H54 (cell line): ENCODE measurements at regions not wholly inside any gene's neighbourhood (a gene's known extent, or its start where the extent isn't known, plus 50 kb on each side); places are given as distances from the start of the nearest gene placed in this dataset.

ENCODE experiments used
- DNase-seq: peaks from one replicate; pipeline ENCODE4 v3.0.0; 2011; ENCODE audit warnings: low spot score, mixed read lengths; ENCODE audit not compliant: insufficient read length
- FAIRE-seq: peaks from 3 replicates; lab custom pipeline; 2011; peaks lifted over from hg19 to GRCh38; lab: Jason Lieb, UNC
- POLR2A ChIP-seq: IDR thresholded peaks from 2 replicates; pipeline ENCODE4 v1.6.1; 2011; ENCODE audit warnings: low read depth, mild to moderate bottlenecking, low read length

DNA sequence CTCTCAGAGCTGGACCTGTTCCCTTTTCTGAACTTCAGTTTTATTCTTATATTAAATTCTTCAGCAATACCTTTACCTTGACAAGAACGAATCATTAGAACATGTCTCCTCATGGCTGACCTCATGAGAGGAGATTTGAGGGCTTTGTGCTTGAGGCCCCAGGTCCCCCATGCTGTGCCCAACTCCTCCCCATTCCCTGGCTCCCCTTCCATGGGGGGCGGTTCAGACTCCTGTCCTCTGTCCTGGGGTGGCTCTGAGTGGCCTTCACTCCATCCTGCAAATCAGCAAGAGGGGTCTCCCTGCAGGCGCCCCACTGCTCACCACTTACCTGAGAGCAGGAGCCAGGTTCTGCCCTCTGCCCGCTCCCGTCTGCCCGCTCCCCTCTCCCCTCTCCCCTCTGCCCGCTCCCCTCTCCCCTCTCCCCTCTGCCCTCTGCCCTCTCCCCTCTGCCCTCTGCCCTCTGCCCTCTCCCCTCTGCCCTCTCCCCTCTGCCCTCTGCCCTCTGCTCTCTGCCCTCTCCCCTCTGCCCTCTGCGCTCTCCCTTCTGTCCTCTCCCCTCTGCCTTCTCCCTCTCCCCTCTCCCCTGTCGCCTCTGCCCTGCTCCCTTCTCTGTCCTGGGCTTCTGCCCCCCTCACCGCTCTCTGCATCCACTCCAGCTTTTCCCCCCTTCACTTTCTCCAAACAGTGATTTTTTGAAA, 98.7 kb upstream of the ALKAL2 start:
- FAIRE-seq, result no peak
- TF ChIP-seq POLR2A, result no peak
- DNase-seq, result no peak

DNA sequence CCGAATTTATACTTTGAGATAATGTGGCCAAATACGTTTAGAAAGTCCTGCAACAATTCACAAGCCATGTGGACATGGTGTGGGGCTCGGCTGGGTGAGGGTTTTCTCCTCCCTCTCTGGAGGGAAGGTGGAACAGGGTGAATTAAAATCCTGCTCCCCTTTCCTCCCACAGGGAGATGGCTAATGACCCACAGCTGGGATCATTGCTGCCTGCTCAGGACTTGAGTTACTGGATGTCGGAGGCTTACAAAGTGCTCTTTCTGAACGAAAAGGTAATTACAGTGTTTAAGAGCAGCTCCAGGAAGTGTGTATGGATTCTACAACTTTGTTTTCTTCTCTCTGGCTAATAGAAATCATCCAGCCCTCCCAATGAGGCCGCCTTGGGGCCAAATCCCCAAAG, 97.9 kb upstream of the ALKAL2 start:
- FAIRE-seq, result no peak
- DNase-seq, result no peak
- no peak for TF ChIP-seq POLR2A

DNA sequence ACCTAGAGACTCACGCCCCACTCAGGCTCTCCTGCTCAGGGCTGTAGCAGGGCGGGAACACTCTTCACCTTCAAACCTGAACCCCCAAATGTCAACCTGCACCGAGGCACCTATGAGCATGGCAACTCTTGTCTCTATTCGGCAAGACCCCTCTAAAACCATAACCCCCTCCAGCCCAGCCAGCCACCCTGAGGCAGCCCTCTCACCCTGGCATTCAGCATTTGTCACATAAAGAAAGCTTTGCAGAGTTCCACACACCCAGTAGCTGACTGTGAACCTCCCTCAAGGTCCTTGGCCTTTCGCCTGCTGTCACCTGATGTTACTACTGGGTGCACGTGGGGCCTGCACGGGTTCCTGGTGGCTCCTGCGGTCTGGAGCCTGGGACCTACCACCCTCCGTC, 97.2 kb upstream of the ALKAL2 start:
- DNase-seq (no peak), FAIRE-seq (no peak)
- no peak for TF ChIP-seq POLR2A

DNA sequence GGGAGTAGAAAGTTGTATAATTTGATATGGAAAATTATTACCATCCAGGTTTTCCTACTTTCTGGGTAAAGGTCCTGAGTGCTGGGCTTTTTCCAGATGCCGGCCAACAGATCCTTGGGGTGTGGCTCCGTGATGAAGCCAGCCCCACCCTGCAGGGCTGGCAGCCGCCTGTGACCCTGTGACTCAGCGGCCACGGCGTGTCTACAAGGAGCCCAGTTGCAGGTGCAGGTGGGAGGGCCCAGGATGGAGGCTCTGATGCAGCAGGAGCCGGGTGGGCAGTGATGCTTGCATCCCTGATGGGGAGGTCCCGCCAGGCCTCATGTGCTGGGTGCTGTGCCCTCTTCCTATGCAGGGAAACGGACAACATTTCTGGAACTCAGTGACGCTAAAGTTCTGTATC, 96.0 kb upstream of the ALKAL2 start:
- peak; percentile 28 for DNase-seq
- TF ChIP-seq POLR2A, result no peak
- no peak for FAIRE-seq

DNA sequence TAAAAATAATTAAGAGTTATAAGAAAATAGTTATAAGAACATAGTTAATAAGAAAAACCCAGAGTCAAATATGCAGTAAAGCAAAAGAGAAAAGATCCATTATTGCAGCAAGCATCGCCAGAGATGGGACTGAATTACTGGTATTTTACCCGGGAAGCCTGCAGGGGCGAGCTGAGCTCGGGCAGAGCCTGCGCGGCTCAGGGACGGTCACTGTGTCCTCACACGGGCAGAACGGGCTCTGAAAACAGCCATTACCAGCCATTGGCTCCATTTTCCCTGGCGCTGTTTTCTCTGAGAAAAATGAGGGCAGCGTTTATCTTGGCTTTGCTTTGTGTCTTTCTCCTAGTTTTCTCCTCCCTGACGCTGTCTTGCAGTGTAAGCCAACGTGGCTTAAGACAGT, 95.3 kb upstream of the ALKAL2 start:
- FAIRE-seq, result no peak
- no peak for DNase-seq
- TF ChIP-seq POLR2A, result no peak

DNA sequence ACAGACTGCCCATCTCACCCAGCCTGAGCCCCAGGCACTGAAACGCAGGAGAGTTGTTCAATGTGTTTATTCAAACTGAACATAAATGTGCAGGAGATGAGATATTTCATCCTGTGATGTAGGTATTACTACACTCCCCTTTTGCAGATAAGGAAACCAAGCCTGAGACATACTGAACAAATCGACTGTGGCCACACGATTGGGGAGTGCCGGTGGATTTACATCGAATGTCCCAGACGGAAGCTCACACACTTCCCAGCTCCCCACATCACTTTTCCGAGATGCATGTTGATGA, 94.8 kb upstream of the ALKAL2 start:
- DNase-seq (no peak), FAIRE-seq (no peak)
- no peak for TF ChIP-seq POLR2A

DNA sequence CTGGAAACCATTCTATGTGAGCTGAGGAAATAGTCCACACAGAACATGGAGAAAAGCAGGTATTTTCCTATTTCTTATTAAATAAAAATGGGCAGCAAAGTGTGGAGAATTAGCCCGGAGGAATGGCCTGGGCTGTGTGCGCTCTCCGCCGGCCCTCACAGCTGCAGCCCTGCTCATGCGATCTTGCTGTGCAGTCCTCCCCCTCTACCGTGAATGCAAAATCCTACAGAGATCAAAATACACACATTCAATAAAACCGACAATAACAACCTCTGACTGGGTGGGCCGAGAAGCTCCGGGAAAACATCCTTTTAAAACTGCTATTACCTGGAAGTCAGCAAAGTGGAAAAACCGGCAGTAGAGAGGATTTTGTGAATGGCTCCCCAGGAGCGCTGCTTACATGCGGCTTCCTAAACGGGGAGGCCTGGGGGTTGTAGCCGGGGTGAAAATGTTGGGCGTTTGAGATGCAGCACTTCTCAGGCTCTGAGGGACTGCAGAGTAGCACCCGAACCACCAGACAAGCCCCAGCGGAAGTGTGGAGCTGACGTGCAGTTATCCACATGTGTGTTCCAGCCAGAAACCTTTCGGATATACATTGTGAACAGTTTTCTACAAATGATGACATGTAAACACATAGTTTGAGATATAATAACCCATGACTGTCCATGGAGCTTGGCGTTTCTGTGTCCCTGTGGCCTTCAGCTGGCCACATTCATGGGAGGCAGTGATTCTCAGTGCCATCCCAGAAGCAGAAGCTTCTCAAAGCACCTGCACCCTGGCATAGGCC, 94.2 kb upstream of the ALKAL2 start:
- DNase-seq (no peak), FAIRE-seq (no peak)
- TF ChIP-seq POLR2A, result no peak

DNA sequence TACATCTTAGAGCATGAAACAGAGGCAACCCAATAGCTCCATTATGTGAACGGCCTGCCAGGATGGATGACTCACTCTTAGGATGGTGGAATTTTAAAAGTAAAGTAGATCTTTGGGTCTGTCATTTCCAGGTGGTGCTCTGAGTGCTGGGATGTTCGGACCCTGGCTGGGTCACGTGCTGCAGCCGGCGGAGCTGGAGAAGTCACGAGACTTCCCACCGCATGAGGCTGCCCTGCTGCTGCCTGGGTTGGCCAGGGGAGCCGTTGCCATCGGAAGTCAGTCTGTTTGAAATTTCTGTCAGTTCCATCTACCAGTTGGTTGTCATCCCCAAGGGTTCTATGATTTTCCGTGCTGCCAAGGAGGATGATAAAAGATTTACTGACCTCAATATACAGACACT, 93.3 kb upstream of the ALKAL2 start:
- no peak for TF ChIP-seq POLR2A
- FAIRE-seq (no peak), DNase-seq (no peak)

DNA sequence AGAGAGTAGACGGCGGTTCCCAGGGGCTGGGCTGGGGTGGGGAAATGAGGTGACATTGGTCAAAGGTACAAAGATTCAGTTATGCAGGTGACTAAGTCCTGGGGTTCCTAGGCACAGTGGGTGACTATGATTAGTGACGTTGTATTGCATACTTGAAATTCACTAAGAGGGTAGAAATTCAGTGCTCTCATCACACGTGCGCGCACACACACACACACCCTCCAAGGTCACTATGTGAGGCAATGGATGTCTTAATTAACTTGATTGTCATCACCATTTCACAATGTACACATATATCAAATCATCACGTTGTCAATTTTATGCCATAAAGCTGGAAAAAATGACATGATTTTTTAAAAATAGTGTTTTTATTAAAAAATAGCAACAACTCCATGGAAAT, 92.9 kb upstream of the ALKAL2 start:
- DNase-seq (no peak), FAIRE-seq (no peak)
- TF ChIP-seq POLR2A, result no peak

DNA sequence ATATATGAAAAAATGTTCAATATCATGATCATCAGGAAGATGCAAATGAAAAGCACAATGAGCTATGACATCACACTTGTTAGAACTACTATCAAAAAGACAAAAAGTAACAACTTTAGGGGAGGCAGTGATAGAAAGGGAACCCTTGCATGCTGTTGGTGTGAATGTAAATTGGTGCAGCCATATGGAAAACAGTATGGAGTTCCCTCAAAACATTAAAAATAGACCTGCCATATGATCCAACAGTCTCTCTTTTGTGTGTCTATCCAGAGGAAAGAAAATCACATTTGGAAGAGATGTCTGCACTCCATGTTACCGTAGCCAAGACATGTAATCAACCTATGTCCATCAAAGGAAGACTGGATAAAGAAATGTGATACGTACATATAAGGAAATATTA, 92.3 kb upstream of the ALKAL2 start:
- DNase-seq, result no peak
- no peak for TF ChIP-seq POLR2A
- no peak for FAIRE-seq

DNA sequence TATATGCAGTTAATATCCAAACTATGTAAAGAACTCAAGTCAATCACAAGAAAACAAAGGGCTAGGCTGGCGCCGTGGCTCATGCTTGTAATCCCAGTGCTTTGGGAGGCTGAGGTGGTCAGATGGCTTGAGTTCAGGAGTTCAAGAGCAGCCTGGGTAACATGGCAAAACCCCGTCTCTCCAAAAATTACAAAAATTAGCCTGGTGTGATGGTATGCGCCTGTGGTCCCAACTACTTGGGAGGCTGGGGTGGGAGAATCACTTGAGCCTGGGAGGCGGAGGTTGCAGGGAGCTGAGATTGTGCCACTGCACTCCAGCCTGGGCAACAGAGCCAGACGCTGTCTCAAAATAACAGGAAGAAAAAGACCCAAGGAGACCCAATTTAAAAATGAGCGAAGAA, 91.9 kb upstream of the ALKAL2 start:
- TF ChIP-seq POLR2A, result no peak
- DNase-seq (no peak), FAIRE-seq (no peak)

DNA sequence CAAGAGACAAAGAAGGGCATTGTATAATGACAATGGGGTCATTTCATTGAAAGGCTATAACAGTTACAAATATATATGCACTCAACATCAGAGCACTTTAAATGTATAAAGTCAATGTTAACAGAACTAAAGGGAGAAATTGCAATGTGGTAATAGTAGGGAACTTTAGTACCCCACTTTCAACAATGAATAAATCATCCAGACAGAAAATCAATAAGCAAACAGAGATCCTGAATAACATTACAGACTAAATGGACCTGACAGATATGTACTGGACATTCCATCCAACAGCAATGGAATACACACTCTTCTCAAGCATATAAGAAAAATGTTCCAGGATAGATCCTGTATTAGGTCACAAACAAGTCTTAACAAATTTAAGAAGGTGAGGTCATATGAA, 90.5 kb upstream of the ALKAL2 start:
- FAIRE-seq (no peak), DNase-seq (no peak)
- TF ChIP-seq POLR2A, result no peak

DNA sequence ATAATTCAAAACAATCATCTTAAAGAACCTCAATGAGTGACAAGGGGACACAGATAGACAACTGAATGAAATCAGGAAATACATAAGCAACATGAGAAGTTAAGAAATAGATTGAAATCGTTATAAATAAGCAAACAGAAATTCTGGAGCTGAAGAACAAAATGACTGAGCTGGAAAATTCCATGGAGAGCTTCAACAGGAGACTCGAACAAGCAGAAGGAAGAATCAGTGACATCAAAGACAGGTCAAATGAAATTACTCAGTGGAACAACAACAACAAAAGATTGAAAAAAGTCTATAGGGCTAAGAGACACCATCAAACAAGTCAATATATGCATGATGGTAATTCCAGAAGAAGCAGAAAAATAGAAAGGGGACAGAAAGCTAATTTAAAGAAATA, 89.5 kb upstream of the ALKAL2 start:
- no peak for TF ChIP-seq POLR2A
- DNase-seq (no peak), FAIRE-seq (no peak)

DNA sequence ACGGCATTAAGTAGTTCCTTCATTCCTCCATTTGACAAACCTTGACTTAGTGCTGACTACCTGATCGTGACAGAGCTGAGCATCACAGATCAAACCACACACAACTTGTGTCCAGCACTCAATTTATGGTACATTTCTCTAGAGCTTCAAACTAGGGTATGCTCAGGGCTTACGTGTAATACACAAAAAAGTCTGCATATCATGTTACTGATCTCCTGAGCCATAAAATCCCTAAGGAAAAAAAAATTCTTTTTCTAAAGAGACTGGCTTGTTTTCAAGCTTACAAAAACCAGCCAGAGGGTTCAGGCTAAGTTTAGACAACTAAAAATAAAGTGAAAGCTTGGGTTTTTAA, 88.0 kb upstream of the ALKAL2 start:
- TF ChIP-seq POLR2A, result no peak
- DNase-seq (no peak), FAIRE-seq (no peak)

DNA sequence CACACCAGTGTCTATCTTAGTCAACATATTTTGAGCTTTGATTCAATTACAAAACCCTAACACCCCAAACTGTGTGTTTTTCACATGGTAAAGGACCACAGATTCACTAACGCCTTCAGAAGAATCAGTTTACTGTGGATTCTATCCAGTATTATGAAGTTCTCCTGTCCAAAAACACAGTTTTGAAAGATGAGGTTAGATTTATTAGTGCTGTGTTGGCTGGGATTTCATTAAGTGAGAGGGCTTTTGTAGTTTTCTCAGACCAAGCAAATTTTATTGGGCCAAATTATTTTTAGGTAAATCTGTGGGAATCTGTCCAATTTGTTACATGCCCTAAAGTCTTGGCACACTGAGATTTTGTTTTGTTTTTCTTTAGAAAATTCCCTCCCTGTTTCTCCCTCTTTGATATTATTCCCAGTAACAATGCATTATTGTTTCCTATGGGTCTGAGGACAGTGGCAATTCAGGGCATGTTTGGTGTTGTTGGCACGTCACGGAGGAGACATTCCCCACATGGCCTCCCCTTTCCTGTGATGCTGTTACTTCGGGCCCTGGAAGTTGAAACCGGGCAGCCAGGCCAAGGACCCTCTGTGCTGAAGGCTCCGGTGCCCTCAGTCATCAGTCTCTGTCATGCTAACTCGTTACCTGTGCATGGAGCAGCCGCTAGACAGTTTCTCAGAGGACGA, 87.5 kb upstream of the ALKAL2 start:
- TF ChIP-seq POLR2A, result no peak
- DNase-seq (no peak), FAIRE-seq (no peak)
